Muscle layer of duodenum (tissue), 2 donors: ENCODE measurements at regions not wholly inside any gene's neighbourhood (a gene's known extent, or its start where the extent isn't known, plus 50 kb on each side); places are given as distances from the start of the nearest gene placed in this dataset.

Experiments
- H3K27ac ChIP-seq: one replicate; pipeline ENCODE4 v1.7.0; 2013; ENCODE audit warnings: mild to moderate bottlenecking, low read length
- H3K27me3 ChIP-seq: one replicate; pipeline ENCODE4 v1.7.0; 2013; ENCODE audit warnings: low read depth, mild to moderate bottlenecking, control low read depth, low read length
- H3K36me3 ChIP-seq, 2 donors: one replicate each; pipeline ENCODE4 v1.7.0; 2013; ENCODE audit warnings: low read length in 2 of 2, control low read depth in 1 of 2, mild to moderate bottlenecking in 1 of 2; ENCODE audit not compliant: insufficient read depth in 2 of 2, control insufficient read depth in 1 of 2
- H3K4me1 ChIP-seq, 2 donors: one replicate each; pipeline ENCODE4 v1.7.0; 2013; ENCODE audit warnings: low read length in 2 of 2, mild to moderate bottlenecking in 2 of 2, control low read depth in 1 of 2, moderate library complexity in 1 of 2; ENCODE audit not compliant: insufficient read depth in 2 of 2, control insufficient read depth in 1 of 2
- H3K4me3 ChIP-seq, 2 donors: one replicate each; pipeline ENCODE4 v1.7.0; 2013; ENCODE audit warnings: low read length in 2 of 2, low read depth in 1 of 2, mild to moderate bottlenecking in 1 of 2
- H3K9me3 ChIP-seq, 2 donors: one replicate each; pipeline ENCODE4 v1.7.0; 2013; ENCODE audit warnings: low read length in 2 of 2, control low read depth in 1 of 2, mild to moderate bottlenecking in 1 of 2; ENCODE audit not compliant: control insufficient read depth in 1 of 2
- donor health status: healthy.

DNA sequence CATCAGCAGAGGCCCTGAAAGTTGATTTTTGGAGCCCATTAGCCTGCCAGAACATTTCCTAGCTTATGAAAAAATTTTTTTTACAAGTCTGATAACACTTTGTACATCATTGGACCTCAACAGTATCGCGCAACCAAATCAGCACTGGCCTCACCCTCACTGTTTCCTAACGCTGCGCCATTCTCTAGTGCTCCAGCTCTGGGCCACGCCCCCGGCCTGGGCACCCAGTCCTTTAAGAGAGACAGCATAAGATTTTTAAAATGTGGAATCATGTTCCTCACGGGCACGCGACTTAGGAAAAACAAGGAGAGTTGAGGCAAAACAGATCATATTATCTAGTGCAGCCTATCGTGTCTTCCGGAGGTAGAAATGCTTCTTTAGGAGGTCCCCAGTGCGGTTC, 114.5 kb downstream of the BOD1 start:
- peaks cover 6 to 9% of the 10 kb centered on the region in 2 donors for H3K9me3 ChIP-seq
- peaks cover 4 to 16% of the 10 kb centered on the region in 2 donors for H3K4me1 ChIP-seq
- no peak overlapping the region for H3K4me3 ChIP-seq
- H3K27ac ChIP-seq: no peak overlapping the region
- H3K27me3 ChIP-seq: no peaks in the 10 kb centered on the region
- no peaks in the 10 kb centered on the region for H3K36me3 ChIP-seq

DNA sequence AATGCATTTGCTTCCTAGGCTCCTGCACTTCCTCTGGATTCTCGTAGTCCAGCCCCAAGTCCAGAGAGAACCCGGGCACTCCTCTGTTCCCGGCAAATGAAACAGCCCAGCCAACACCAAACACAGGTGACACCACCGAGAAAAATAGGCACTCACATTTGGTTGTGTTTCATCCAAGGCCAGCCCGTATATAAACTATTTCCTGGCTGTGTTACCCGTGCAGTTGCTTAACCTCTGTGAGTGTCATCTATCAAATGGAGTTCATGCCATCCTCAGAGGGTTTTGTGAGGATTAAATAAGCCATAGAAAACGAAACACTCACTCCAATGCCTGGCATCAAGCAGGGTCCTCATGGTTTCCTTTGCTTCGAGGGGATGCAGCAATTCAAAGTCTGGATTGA, 115.2 kb downstream of the BOD1 start:
- peaks cover 6 to 9% of the 10 kb centered on the region in 2 donors for H3K9me3 ChIP-seq
- H3K4me3 ChIP-seq: no peak overlapping the region
- H3K27ac ChIP-seq: no peak overlapping the region
- no peaks in the 10 kb centered on the region for H3K27me3 ChIP-seq
- H3K4me1 ChIP-seq: peaks cover 4 to 20% of the 10 kb centered on the region in 2 donors
- no peaks in the 10 kb centered on the region for H3K36me3 ChIP-seq

GRCh38 chr5:173500213-173500560, 116.3 kb downstream of the BOD1 start:
- Histone ChIP-seq H3K36me3 (no peaks in the 10 kb centered on the region), H3K27me3 (no peaks in the 10 kb centered on the region), H3K27ac (no peak overlapping the region), H3K9me3 (no peaks in the 10 kb centered on the region), H3K4me3 (no peak overlapping the region), H3K4me1 (peaks cover 4 to 31% of the 10 kb centered on the region in 2 donors)

- no peaks in the 10 kb centered on the region for H3K36me3 ChIP-seq
- H3K4me1 ChIP-seq: peaks cover 4 to 31% of the 10 kb centered on the region in 2 donors
- no peaks in the 10 kb centered on the region for H3K9me3 ChIP-seq
- no peak overlapping the region for H3K4me3 ChIP-seq
- H3K27ac ChIP-seq: no peak overlapping the region
- H3K27me3 ChIP-seq: no peaks in the 10 kb centered on the region
These were observed 116.8 kb downstream of the BOD1 start for GRCh38 chr5:173499471-173500212.

DNA sequence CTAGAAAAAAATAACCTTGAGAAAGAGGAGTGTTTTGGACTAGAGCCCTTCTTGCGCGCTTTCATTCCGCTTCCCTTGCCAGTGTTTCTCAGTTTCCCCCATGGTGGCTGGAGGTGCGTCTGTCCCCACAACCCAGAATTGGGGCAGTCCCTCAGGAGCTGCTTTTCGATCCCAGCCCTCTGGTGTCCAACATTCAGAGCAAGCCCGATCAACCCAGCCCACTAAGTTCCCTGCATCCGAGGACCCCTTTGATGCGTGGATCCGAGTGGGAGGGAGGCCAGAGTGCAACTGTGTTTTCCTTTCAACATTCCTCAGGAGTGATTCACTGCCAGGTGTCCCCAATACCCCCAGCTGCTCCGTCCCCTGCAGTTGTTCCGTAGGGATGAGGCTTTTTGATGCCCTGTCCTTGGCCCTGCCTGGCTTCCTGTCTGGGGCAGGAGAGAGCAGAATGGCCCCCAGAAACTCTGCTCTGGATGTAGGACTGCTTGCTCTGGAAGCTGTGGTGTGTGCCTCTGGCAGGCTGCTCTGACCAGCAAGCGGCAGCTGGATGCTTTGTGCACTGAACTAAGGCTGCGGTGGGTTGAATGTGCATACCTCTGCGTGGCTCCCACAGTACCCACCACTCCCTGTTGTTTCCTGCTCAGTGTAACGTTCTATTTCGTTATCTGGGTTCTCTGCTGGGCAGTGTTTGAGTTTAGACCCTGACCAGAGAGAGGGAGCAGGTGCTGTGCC, 117.5 kb downstream of the BOD1 start:
- H3K4me3 ChIP-seq: no peak overlapping the region
- no peaks in the 10 kb centered on the region for H3K27me3 ChIP-seq
- no peak overlapping the region for H3K27ac ChIP-seq
- H3K36me3 ChIP-seq: no peaks in the 10 kb centered on the region
- H3K4me1 ChIP-seq: peaks cover 4 to 31% of the 10 kb centered on the region in 2 donors
- no peaks in the 10 kb centered on the region for H3K9me3 ChIP-seq

- H3K9me3 ChIP-seq: no peaks in the 10 kb centered on the region
- H3K4me1 ChIP-seq: peaks cover 4 to 31% of the 10 kb centered on the region in 2 donors
- H3K27me3 ChIP-seq: no peaks in the 10 kb centered on the region
- no peaks in the 10 kb centered on the region for H3K36me3 ChIP-seq
- no peak overlapping the region for H3K4me3 ChIP-seq
- no peak overlapping the region for H3K27ac ChIP-seq
These were observed 118.2 kb downstream of the BOD1 start for GRCh38 chr5:173498286-173498685.

GRCh38 chr5:173497685-173498084, 118.8 kb downstream of the BOD1 start:
- no peaks in the 10 kb centered on the region for H3K36me3 ChIP-seq
- no peak overlapping the region for H3K27ac ChIP-seq
- H3K4me3 ChIP-seq: no peak overlapping the region
- H3K4me1 ChIP-seq: peaks cover 4 to 31% of the 10 kb centered on the region in 2 donors
- no peaks in the 10 kb centered on the region for H3K27me3 ChIP-seq
- no peaks in the 10 kb centered on the region for H3K9me3 ChIP-seq

DNA sequence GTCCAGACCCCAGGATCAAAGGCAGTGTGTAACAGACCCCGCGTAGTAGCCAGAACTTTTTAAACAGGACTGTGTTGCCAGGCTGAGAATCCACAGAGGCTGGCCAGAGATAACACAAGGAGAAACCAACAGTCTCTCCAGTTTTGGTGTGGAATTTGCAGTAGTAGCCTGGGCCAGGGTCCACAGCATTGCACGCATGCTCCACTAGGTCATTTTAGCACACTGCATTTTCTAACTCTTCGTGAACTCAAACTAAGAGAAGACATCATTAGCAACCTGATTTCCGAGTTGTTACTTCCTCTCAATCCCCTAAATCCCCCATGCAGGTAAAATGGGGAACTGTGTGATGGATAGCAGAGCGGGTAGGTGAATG, 119.6 kb downstream of the BOD1 start:
- Histone ChIP-seq H3K4me1 (peaks cover 4 to 31% of the 10 kb centered on the region in 2 donors), H3K36me3 (no peaks in the 10 kb centered on the region), H3K9me3 (no peaks in the 10 kb centered on the region), H3K27me3 (no peaks in the 10 kb centered on the region), H3K27ac (no peak overlapping the region), H3K4me3 (no peak overlapping the region)

- H3K36me3 ChIP-seq: no peaks in the 10 kb centered on the region
- H3K4me1 ChIP-seq: peaks cover 4 to 31% of the 10 kb centered on the region in 2 donors
- H3K9me3 ChIP-seq: no peaks in the 10 kb centered on the region
- H3K27me3 ChIP-seq: no peaks in the 10 kb centered on the region
- H3K27ac ChIP-seq: no peak overlapping the region
- H3K4me3 ChIP-seq: no peak overlapping the region
These were observed 120.1 kb downstream of the BOD1 start for GRCh38 chr5:173496129-173496882.

DNA sequence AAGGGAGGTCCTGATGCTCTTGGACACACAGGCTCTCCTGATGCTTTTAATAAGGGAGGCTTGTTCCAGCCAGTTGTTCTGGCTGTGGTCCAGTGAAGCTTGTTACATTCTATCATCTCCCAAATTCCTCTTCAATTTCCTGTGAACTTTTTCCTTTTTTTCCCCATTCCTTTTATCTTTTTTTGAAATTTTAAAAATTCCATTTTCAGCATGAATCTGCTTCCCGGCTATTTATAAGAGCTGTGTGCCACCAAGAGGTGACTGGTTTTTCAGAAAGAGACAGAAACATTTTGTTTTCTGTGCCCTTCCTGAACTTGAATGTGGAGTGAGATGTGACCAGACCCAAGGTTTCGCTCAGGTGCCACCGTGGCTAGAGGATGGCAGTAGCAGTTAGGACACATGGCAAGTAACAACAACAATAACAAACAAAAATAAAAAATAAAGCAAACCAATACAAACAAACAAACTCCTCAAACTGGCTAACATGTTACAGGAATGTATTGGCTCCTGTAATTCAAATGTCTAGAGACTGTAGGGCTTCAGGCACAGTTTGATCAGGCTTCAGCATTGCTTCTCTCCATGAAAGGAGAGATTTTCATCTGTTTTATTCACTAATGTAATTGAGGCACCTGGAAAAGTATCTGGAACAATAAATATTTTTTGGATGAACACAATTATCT, 121.1 kb downstream of the BOD1 start:
- H3K36me3 ChIP-seq: no peaks in the 10 kb centered on the region
- no peak overlapping the region for H3K27ac ChIP-seq
- no peaks in the 10 kb centered on the region for H3K27me3 ChIP-seq
- peaks cover 4 to 31% of the 10 kb centered on the region in 2 donors for H3K4me1 ChIP-seq
- H3K4me3 ChIP-seq: no peak overlapping the region
- no peaks in the 10 kb centered on the region for H3K9me3 ChIP-seq

DNA sequence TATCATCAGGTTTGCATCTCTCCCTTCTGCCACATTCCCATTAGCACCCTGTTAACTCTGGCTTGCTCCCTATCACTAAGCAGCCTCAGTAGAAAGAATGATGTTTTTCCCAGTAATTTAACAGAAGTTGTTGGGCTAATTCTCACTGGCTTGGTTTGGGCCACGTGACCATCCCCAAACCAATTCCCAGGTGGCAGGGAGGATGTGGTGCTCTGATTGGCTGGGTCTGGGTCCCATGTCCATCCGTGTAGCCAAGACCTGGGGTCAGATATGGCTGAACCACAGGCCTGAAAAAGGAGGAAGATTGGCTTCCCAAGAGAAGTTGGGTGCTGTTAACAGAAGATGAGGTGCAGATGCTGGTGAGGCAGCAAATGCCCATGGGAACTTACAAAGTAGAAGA, 122.0 kb downstream of the BOD1 start:
- Histone ChIP-seq H3K27ac (no peak overlapping the region), H3K9me3 (no peaks in the 10 kb centered on the region), H3K27me3 (no peaks in the 10 kb centered on the region), H3K36me3 (no peaks in the 10 kb centered on the region), H3K4me1 (peaks cover 4 to 24% of the 10 kb centered on the region in 2 donors), H3K4me3 (no peak overlapping the region)
